CD14-positive monocyte (primary cell): ENCODE measurements at regions not wholly inside any gene's neighbourhood (a gene's known extent, or its start where the extent isn't known, plus 50 kb on each side); places are given as distances from the start of the nearest gene placed in this dataset.

Experiments used
- DNase-seq, 3 donors: peaks; one replicate each; pipeline ENCODE4 v3.0.0-alpha.2; 2011 to 2022
- H2AFZ ChIP-seq: 2 replicates; pipeline ENCODE4 v1.6.0; 2012; ENCODE audit warnings: mild to moderate bottlenecking, low read depth, low read length, inconsistent platforms; ENCODE audit not compliant: insufficient read depth, poor library complexity, severe bottlenecking
- H3K27ac ChIP-seq, 2 donors: 1 replicate in 1 of 2; 2 replicates in 1 of 2; pipeline ENCODE4 v1.5.1; 2012 to 2013; ENCODE audit warnings: low read length in 2 of 2, control low read depth in 1 of 2, inconsistent platforms in 1 of 2, low read depth in 1 of 2, mild to moderate bottlenecking in 1 of 2
- H3K27me3 ChIP-seq, 2 donors: one replicate each; pipeline versions ENCODE4 v1.6.0 to v1.6.1; 2011 to 2013; ENCODE audit warnings: low read length in 2 of 2; ENCODE audit not compliant: control insufficient read depth in 2 of 2, insufficient read depth in 2 of 2
- H3K36me3 ChIP-seq, 2 donors: replicated peaks in 1 of 2; 1 replicate in 1 of 2; 2 replicates in 1 of 2; pipeline versions ENCODE4 v1.5.1 to v1.6.1; 2012 to 2013; ENCODE audit warnings: low read length in 2 of 2, control low read depth in 1 of 2, inconsistent platforms in 1 of 2, mild to moderate bottlenecking in 1 of 2; ENCODE audit not compliant: insufficient read depth in 2 of 2, control insufficient read depth in 1 of 2
- H3K4me1 ChIP-seq, 2 donors: 1 replicate in 1 of 2; 2 replicates in 1 of 2; pipeline versions ENCODE4 v1.5.1 to v1.6.1; 2012 to 2013; ENCODE audit warnings: low read length in 2 of 2, control low read depth in 1 of 2, inconsistent platforms in 1 of 2, mild to moderate bottlenecking in 1 of 2, moderate library complexity in 1 of 2; ENCODE audit not compliant: insufficient read depth in 2 of 2, control insufficient read depth in 1 of 2
- H3K4me2 ChIP-seq: replicated peaks from 2 replicates; pipeline ENCODE3; 2012; ENCODE audit warnings: low read length, moderate library complexity, mild to moderate bottlenecking; ENCODE audit not compliant: poor library complexity, severe bottlenecking; ENCODE audit errors: extremely low read depth
- H3K4me3 ChIP-seq, 3 experiments: fragments of 200-600 bp in 1 of 3; sonication (generic) in 1 of 3; replicated peaks in 1 of 3; 1 replicate in 2 of 3; 2 replicates in 1 of 3; pipeline ENCODE4 v1.5.1; 2011 to 2013; ENCODE audit warnings: low read length in 3 of 3, mild to moderate bottlenecking in 3 of 3, control low read depth in 2 of 3, low read depth in 2 of 3, inconsistent platforms in 1 of 3, moderate library complexity in 1 of 3
- H3K79me2 ChIP-seq: 2 replicates; pipeline ENCODE4 v1.6.0; 2012; ENCODE audit warnings: mild to moderate bottlenecking, control low read depth, inconsistent platforms, low read length, moderate library complexity; ENCODE audit not compliant: insufficient read depth
- H3K9ac ChIP-seq: 2 replicates; pipeline ENCODE4 v1.6.0; 2017; ENCODE audit warnings: low read length, mild to moderate bottlenecking; ENCODE audit not compliant: insufficient read depth, poor library complexity, severe bottlenecking
- H3K9me3 ChIP-seq, 2 donors: replicated peaks in 1 of 2; 1 replicate in 1 of 2; 2 replicates in 1 of 2; pipeline versions ENCODE4 v1.5.1 to v1.6.1; 2012 to 2013; ENCODE audit warnings: low read length in 2 of 2, control low read depth in 1 of 2; ENCODE audit not compliant: control insufficient read depth in 1 of 2, insufficient read depth in 1 of 2
- H4K20me1 ChIP-seq: 2 replicates; pipeline ENCODE4 v1.6.0; 2012; ENCODE audit warnings: mild to moderate bottlenecking, low read length, control low read depth, moderate library complexity; ENCODE audit not compliant: insufficient read depth
- H3K27ac Mint-ChIP-seq, 7 donors: one replicate each; pipeline ENCODE4 v1.8.0; 2020; ENCODE audit warnings: mild to moderate bottlenecking in 7 of 7, mixed read lengths in 7 of 7, moderate library complexity in 6 of 7, inconsistent platforms in 2 of 7
- H3K27me3 Mint-ChIP-seq, 3 donors: one replicate each; pipeline ENCODE4 v1.8.0; 2021 to 2022; ENCODE audit warnings: low read depth in 3 of 3, mild to moderate bottlenecking in 3 of 3, mixed read lengths in 3 of 3, moderate library complexity in 3 of 3, inconsistent platforms in 1 of 3
- H3K36me3 Mint-ChIP-seq, 2 donors: one replicate each; pipeline ENCODE4 v1.8.0; 2020; ENCODE audit warnings: mixed read lengths in 2 of 2, inconsistent platforms in 1 of 2, mild to moderate bottlenecking in 1 of 2
- H3K4me1 Mint-ChIP-seq: one replicate; pipeline ENCODE4 v1.8.0; 2020; ENCODE audit warnings: mild to moderate bottlenecking, mixed read lengths
- H3K4me3 Mint-ChIP-seq, 2 donors: one replicate each; pipeline ENCODE4 v1.8.0; 2020; ENCODE audit warnings: mild to moderate bottlenecking in 2 of 2, mixed read lengths in 2 of 2, moderate library complexity in 1 of 2
- H3K9me3 Mint-ChIP-seq, 7 donors: one replicate each; pipeline ENCODE4 v1.8.0; 2020 to 2022; ENCODE audit warnings: mixed read lengths in 7 of 7, mild to moderate bottlenecking in 6 of 7, moderate library complexity in 6 of 7, inconsistent platforms in 2 of 7
- CTCF ChIP-seq: fragments of 200-600 bp; IDR thresholded peaks from one replicate; pipeline ENCODE4 v1.8.0; 2022; ENCODE audit warnings: antibody characterized with exemption, mild to moderate bottlenecking
- WGBS: methylation state at CpG from one replicate; pipeline ENCODE4 v1.1.5; 2013; ENCODE audit warnings: missing lambda C conversion rate; ENCODE audit not compliant: insufficient coverage; 5-methylcytosine and 5-hydroxymethylcytosine counted together
- intact Hi-C, 2 donors: fragments of 100-400 bp; cut with micrococcal nuclease; formaldehyde crosslinking; loops; one replicate each; pipeline versions ENCODE4 v1.15.0 to v1.15.1; 2023

DNA sequence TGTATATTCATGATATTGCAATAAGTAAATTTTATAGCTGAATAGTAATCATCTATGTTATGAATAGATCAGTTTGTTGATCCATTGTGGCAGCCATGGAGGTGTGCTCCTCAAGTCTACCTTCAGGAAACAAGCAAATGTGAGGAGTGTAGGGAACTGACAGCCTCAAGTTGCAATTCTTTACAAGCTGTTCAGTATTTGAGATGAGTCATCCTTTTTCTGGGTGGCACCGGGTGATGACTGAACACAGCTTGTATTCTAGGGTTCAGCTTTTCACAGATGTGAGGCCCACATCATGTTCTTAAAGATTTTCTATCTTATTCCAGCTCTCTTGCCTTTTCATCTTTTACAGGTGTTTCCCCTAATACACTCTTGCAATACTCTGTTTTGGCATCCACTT, 452.4 kb downstream of the KCNH5 start:
- WGBS: 100% methylated on average over 1 of the region's 1 CpG
- Histone ChIP-seq H3K4me1 (no peaks in the 10 kb centered on the region), H3K9ac (no peak overlapping the region), H2AFZ (no peak overlapping the region), H3K9me3 (peaks cover 0 to 16% of the 10 kb centered on the region in 2 donors), H4K20me1 (no peaks in the 10 kb centered on the region), H3K27ac (no peak overlapping the region), H3K36me3 (no peaks in the 10 kb centered on the region), H3K4me3 (no peak overlapping the region), H3K27me3 (no peaks in the 10 kb centered on the region), H3K79me2 (no peaks in the 10 kb centered on the region), H3K4me2 (no peak overlapping the region)
- H3K9me3 Mint-ChIP-seq: peaks cover 0 to 13% (median 2%) of the 10 kb centered on the region in 7 donors
- H3K27me3 Mint-ChIP-seq: no peaks in the 10 kb centered on the region
- no peak for TF ChIP-seq CTCF
- H3K4me3 Mint-ChIP-seq: no peak overlapping the region
- no peaks in the 10 kb centered on the region for H3K36me3 Mint-ChIP-seq
- H3K27ac Mint-ChIP-seq: no peak overlapping the region
- intact Hi-C loops: no loop called here
- no peak for DNase-seq
- H3K4me1 Mint-ChIP-seq: no peaks in the 10 kb centered on the region

- Mint-ChIP-seq H3K27ac (no peak overlapping the region), H3K4me3 (no peak overlapping the region), H3K27me3 (peaks cover 0 to 2% (median 1%) of the 10 kb centered on the region in 3 donors), H3K36me3 (no peaks in the 10 kb centered on the region), H3K9me3 (peaks cover 2 to 23% (median 7%) of the 10 kb centered on the region in 7 donors), H3K4me1 (no peaks in the 10 kb centered on the region)
- Histone ChIP-seq H3K4me2 (no peak overlapping the region), H3K27ac (no peak overlapping the region), H4K20me1 (no peaks in the 10 kb centered on the region), H3K9ac (no peak overlapping the region), H3K79me2 (no peaks in the 10 kb centered on the region), H3K4me1 (no peaks in the 10 kb centered on the region), H2AFZ (no peak overlapping the region), H3K9me3 (peaks cover 8 to 10% of the 10 kb centered on the region in 2 donors), H3K36me3 (no peaks in the 10 kb centered on the region), H3K4me3 (no peak overlapping the region), H3K27me3 (no peaks in the 10 kb centered on the region)
- intact Hi-C loops: no loop called here
- no CpG with 5 or more reads among the region's 1 CpG for WGBS
- DNase-seq: no peak
- TF ChIP-seq CTCF: no peak
Observed at GRCh38 chr14:62597143-62597542, 448.1 kb downstream of the KCNH5 start.
